Stimulated activated CD4-positive, alpha-beta T cell treated with anti-CD3 and anti-CD28 coated beads, Interleukin-12 subunit alpha, Interleukin-12 subunit beta, amount 100 ng/mL, for 48 hours (primary cell): ENCODE measurements at regions not wholly inside any gene's neighbourhood (a gene's known extent, or its start where the extent isn't known, plus 50 kb on each side); places are given as distances from the start of the nearest gene placed in this dataset.

Experiments used
- DNase-seq, 3 donors: peaks; one replicate each; pipeline ENCODE4 v3.0.0-alpha.2; 2020; ENCODE audit warnings: low read depth in 2 of 3, low spot score in 1 of 3

- no peak for DNase-seq
Observed at GRCh38 chr2:39534095-39534711, 97.1 kb upstream of the MAP4K3 start.

- DNase-seq: no peak
Observed at GRCh38 chr2:39535636-39536185, 98.6 kb upstream of the MAP4K3 start.

DNA sequence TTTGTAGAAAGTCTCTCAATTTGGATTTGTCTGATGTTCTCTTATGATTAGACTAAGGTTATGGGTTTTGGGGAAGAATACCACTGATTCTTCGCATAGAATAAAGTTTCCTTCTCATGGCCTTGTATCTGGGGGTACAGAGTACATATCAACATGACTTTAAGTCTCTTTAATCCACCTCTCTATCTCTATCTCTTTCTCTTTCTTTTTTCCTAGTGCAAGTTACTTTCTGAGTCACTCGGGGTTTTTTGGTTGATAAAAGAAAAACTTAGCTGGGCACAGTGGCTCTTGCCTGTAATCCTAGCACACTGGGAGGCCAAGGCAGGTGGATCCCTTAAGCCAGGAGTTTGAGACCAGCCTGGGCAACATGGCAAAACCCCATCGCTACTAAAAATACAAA is 100.1 kb upstream of the MAP4K3 start:
- DNase-seq: no peak

DNA sequence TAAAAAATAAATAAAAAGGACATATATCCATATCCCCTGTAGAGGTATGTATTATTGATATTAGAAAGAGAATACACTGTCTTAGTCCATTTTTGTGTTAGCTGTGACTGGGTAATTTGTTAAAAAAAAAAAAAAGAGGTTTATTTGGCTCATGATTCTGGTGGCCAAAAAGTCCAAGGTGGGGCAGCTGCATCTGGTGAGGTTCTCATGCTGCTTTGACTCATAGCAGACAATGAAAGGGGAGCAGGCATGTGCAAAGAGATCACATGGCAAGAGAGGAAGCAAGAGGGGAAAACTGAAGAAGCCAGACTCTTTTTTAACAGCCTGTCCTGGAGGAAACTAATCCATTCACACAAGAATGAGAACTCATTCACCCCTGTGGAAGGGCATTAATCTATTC is 101.6 kb upstream of the MAP4K3 start:
- DNase-seq: no peak

DNA sequence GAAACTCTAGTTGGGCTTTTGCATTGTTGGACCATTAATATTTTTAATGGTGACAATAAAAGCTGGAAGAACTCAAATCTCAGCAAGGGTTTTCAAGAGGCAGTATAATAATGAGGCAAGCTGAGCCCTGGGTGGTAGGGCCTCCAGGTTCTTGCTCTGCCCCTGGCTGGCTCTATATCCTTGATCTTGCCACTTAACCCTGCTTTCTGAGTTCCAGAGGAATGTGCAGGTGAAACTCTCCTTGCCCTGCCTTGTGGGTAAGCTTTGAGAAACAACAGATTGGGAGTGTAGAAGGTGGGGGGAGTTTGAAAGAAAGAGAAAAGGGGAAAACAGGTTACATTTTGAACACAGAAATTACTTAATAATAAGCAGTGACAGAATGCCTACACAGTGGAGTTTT is 103.3 kb upstream of the MAP4K3 start:
- no peak for DNase-seq

GRCh38 chr2:39541011-39541930 is 104.2 kb upstream of the MAP4K3 start:
- no peak for DNase-seq

GRCh38 chr2:39542523-39542922 is 105.4 kb upstream of the MAP4K3 start:
- DNase-seq: no peak

DNA sequence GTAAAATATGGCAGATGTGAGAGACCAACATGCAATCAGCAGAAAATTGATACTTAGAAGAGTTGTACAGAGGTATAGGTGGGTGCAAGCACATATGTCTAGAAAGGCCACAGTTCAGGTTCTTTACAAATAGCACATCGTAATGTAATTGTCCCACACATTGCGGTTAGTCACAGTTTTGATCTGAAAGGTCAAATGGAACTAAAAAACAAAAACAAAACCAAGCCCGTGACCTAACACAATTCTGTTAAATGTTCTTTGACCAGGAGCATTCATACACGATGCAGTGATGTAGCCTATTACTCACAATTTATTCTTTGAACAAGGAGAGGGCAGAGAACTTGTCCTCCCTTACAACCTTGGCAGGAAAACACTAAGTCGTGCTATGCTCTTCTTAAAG is 108.9 kb upstream of the MAP4K3 start:
- DNase-seq: no peak

- no peak for DNase-seq
Observed at GRCh38 chr2:39546409-39546808, 109.3 kb upstream of the MAP4K3 start.

DNA sequence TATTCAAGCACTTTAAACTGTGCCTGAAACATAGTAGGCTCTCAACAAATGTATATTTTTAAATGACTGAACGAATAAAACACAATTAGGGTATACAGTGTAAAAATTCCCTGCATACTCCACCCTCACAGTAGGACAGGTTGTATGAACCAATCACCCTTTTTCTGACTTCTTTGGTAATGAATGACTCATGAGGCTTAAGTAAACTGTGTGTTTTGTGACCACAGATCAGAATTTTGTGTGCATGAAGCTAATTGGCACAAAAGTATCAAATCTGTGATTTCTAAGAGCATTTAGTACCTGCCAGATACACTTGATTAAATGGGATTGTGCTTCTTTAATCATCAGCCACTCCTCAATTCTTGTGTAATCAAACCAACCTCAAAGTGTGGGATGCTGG is 109.9 kb upstream of the MAP4K3 start:
- no peak for DNase-seq

DNA sequence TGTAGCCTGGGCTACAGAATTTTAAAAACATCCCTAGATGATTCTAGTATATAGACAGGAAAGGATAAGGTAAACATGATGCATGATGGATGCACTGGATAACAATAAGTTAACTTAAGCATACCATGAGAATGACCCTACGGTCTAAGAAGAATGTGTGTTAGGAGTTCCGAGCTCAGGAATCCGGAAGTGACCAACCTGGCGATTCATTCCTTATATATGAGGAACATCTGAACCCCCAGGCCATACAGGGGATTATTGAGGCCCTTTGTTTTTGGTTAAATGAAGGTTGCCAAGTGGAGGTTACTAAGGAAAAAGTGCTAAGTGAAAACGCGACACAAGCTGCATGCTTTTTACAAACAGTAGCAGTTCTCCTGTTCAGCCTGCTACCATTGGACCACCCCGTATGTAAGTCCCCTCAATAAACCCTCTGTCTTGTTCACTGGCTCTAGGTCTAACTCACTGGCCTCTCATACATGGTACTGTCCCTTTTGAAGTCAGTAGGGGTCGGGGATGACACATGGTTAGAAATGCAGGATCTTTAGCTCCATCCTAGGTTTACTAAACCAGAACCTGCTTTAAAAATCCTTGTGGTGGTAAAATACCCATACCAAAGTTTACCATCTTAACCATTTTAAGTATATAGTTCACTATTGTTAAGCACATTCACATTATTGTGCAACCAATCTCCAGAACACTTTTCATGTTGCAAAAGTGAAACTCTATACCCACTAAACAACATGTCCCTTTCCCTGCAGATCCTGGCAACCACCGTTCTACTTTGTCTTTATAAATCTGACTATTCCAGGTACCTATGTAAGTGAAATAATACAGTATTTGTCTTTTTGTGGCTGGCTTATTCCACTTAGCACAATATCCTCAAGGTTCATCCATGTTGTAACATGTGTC is 111.0 kb upstream of the MAP4K3 start:
- no peak for DNase-seq

GRCh38 chr2:39549000-39549399 is 111.9 kb upstream of the MAP4K3 start:
- no peak for DNase-seq

DNA sequence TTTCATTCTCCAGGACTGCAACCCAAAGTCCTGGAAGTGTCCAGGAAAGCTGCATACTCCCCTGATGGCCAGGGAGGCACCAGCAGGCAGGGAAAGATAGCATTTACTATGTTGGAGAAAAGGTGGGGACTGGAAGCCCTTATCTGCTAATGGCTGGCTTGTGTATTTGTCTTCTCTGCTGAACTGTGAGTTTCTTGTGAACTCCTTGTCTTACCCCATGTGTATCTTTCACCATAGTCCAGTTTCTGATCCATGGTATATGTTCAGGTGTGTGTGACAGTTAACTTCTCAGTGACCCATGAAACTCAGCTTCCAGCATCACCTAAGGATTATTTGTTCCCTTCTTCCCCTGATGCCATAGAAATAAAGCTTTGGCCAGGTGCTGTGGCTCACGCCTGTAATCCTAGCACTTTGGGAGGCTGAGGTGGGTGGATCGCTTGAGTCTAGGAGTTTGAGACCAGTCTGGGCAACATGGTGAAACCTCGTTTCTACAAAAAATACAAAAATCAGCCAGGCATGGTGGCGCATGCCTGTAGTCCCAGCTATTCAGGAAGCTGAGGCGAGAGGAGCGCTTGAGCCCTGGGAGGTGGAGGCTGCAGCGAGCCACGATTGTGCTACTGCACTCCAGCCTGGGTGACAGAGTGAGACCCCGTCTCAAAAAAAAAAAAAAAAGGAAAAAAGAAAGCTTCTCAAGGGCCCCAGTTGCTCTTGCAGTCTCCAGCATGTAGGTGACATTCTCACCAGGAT is 112.8 kb upstream of the MAP4K3 start:
- no peak for DNase-seq

- DNase-seq: no peak
Observed at GRCh38 chr2:39550701-39551285, 113.7 kb upstream of the MAP4K3 start.

GRCh38 chr2:39558906-39559305 is 106.8 kb upstream of the TMEM178A start:
- DNase-seq: no peak

GRCh38 chr2:39563572-39563971 is 102.1 kb upstream of the TMEM178A start:
- no peak for DNase-seq

- DNase-seq: no peak
Observed at GRCh38 chr2:39567507-39567906, 98.2 kb upstream of the TMEM178A start.

- DNase-seq: no peak
Observed at GRCh38 chr2:39568116-39568515, 97.6 kb upstream of the TMEM178A start.

DNA sequence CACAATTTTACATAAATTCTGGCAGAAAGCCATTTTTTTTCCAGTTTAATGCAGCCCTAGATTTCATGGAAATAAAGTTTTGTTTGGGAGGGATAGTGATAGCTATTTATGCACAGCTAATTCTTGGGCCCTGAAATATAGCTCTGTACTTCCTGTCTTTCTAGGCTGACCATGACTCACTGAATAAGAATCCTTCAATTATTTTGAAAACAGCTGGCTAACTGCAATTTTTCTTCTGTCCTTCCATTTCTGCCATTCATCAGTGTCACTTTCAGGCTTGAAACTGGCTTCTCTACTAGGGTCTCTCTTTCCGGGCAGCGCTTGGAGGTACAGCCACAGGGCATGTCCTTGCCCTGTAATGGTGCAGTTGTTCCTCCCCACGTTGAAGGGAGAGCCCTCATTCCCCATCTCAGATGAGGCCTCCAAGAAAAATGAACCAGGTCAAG is 97.1 kb upstream of the TMEM178A start:
- DNase-seq: no peak

DNA sequence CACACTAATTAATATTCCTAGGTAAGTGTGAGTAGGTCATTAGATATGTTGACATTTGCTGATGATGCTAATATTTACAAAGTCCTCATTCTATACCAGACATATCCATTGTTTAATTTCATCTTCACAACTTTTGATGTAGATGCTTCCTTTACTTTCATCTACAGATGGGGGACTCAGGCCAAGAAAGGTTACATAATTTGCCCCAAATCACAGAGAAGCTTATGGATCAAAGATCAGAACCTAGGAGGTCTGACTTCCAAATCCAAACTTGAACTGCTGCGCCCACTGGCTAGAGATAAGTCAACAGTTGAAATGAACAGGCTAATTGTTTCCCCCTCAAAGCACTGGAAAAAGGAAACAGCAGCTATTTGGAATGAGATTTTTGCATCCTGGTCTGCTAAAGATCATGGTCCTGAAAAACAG is 95.6 kb upstream of the TMEM178A start:
- no peak for DNase-seq
